Fibroblast of pulmonary artery (primary cell): ENCODE measurements at regions not wholly inside any gene's neighbourhood (a gene's known extent, or its start where the extent isn't known, plus 50 kb on each side); places are given as distances from the start of the nearest gene placed in this dataset.

Experiments
- DNase-seq: peaks from one replicate; pipeline ENCODE4 v3.0.0-alpha.2; 2010; ENCODE audit warnings: low read depth
- H3K4me3 ChIP-seq: replicated peaks from 2 replicates; pipeline ENCODE4 v1.5.1; 2011; ENCODE audit warnings: low read depth, mild to moderate bottlenecking, control low read depth, low read length, moderate library complexity
- CTCF ChIP-seq: IDR thresholded peaks from 2 replicates; pipeline ENCODE4 v1.5.1; 2011; ENCODE audit warnings: mild to moderate bottlenecking, control low read depth, low read length, inconsistent platforms; ENCODE audit errors: missing control alignments

- H3K4me3 ChIP-seq: no peak overlapping the region
- no peak for DNase-seq
- no peak for TF ChIP-seq CTCF
Measured at GRCh38 chr14:104387022-104388010, 192.2 kb upstream of the C14orf180 start.

- TF ChIP-seq CTCF: no peak
- DNase-seq: no peak
- H3K4me3 ChIP-seq: no peak overlapping the region
Measured at GRCh38 chr14:104388011-104388521, 191.5 kb upstream of the C14orf180 start.

DNA sequence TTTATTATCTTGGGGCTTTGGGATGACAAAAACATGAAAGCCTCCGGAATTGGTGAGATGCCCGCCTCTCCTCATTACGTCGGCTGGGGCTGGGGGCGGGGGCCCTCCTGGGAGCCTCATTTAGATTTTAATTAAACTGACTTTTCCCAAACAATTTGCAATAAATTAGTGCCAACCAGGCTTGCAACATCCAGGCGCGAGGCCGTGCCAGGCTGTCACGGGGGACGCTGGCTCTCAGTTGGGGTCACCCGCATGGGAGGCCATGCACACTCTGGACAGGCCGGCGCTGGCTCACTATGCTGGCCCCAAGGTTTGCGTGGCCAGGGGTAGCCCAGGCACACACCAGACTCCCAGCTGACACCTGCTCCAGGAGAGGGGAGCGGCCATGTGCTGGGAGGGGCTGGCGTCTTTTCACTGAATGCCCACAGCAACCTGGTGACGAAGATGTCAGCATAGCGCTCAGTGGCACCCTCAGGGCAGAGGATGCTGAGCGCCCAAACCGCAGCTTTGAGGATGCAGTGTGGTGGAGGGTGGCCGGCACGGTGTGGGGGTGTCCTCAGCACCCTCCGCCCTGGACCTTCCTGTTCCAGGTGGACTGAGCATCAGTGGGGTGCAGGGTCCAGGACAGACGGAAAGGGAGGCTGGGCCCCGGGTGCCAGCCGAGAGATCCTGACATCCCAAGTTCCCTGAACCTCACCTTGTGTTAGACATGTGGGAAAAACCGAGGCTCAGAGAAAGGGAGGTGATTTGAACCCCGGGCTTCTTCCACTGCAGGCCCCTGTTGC, 190.8 kb upstream of the C14orf180 start:
- DNase-seq: no peak
- no peak for TF ChIP-seq CTCF

DNA sequence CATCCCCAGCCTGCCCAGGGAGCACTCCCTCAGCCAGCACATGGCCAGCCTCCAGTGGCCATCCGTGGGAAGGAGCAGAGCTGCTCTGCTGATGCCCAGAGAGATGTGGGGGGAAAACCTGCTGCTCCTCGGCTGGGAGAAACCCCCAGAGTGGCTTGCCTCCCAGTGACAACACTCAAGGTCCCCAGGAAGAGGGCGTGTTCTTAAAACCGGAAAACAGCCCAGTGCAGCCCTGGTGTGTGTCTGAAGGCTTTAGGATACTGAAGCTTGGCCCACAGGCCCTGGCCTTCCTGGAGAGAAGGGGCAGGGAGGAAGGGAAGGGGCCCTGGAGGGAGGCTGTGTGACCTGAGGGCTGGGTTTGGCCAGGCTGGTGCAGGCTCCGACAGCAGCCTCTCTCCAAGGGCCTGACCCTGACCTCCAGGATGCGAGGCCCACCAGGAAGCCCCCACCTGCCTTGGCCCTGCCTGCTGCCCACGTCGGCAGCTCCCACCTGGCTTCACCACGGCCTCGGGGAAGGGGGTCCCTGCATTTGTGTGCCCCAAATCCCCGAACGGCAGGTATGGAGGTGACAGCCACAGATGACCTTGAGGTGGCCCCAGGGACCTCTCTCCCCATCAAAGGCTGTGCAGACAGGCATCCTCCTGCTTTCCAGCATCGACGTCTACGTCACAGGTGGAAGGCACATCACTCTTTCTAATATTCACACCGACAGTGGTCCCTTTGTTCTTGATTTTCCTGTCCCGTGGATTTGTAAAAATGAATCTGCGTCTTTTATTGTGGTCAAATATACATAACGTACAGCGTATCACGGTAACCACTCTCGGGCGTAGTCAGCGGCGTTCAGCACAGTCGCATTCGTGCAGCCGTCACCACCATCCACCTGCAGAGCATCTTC, 190.0 kb upstream of the C14orf180 start:
- H3K4me3 ChIP-seq: no peak overlapping the region
- TF ChIP-seq CTCF: no peak
- DNase-seq: no peak

More for the DNA sequence above, 190.8 kb upstream of the C14orf180 start:
- H3K4me3 ChIP-seq: no peak overlapping the region

- no peak for DNase-seq
- TF ChIP-seq CTCF: no peak
- H3K4me3 ChIP-seq: no peak overlapping the region
Measured at GRCh38 chr14:104390221-104390931, 189.2 kb upstream of the C14orf180 start.
